IMR-90 (cell line): ENCODE measurements at regions not wholly inside any gene's neighbourhood (a gene's known extent, or its start where the extent isn't known, plus 50 kb on each side); places are given as distances from the start of the nearest gene placed in this dataset.

ENCODE experiments used
- ATAC-seq: fragments of 200-7000 bp; cut with Tn5 transposase; 2 replicates; pipeline ENCODE4 v1.9.1; 2020; ENCODE audit warnings: low read depth, mild to moderate bottlenecking, moderate library complexity
- BruUV-seq: library from RNA; stranded (reverse); fragments of 400-500 nt; replicated peaks from 2 replicates; lab custom pipeline; 2021; lab: Mats Ljungman, UMichigan
- CTCF ChIA-PET: fragments of 300-600 bp; formaldehyde crosslinking; extraction: SDS; loops from one replicate; lab custom pipeline; 2021; ENCODE audit warnings: antibody characterized with exemption; lab: Yijun Ruan, JAX
- POLR2A ChIA-PET: fragments of 300-600 bp; sonication (Branson Sonifier 250); formaldehyde crosslinking; loops from one replicate; lab custom pipeline; 2022; ENCODE audit warnings: antibody characterized with exemption; ENCODE audit not compliant: unreplicated experiment; lab: Charles Lee
- DNase-seq: peaks from one replicate; pipeline ENCODE4 v3.0.0; 2013
- H2AFZ ChIP-seq: replicated peaks from 2 replicates; pipeline ENCODE3; 2013; ENCODE audit warnings: low read length, mild to moderate bottlenecking; ENCODE audit not compliant: poor library complexity
- H2AK5ac ChIP-seq: 2 replicates; pipeline ENCODE4 v1.6.1; 2013; ENCODE audit warnings: low read depth, low read length, inconsistent platforms
- H2AK9ac ChIP-seq: replicated peaks from 2 replicates; pipeline ENCODE3; 2013; ENCODE audit warnings: mild to moderate bottlenecking, low read depth, low read length, moderate library complexity; ENCODE audit not compliant: poor library complexity
- H2BK120ac ChIP-seq: 2 replicates; pipeline ENCODE4 v1.6.1; 2013; ENCODE audit warnings: low read depth, low read length, inconsistent platforms
- H2BK15ac ChIP-seq: 3 replicates; pipeline ENCODE4 v1.6.1; 2013; ENCODE audit warnings: low read depth, low read length, inconsistent platforms
- H2BK20ac ChIP-seq: 2 replicates; pipeline ENCODE4 v1.6.1; 2013; ENCODE audit warnings: low read depth, mild to moderate bottlenecking, inconsistent platforms, low read length, moderate library complexity
- H2BK5ac ChIP-seq: 2 replicates; pipeline ENCODE4 v1.6.1; 2013; ENCODE audit warnings: mild to moderate bottlenecking, low read depth, low read length, inconsistent platforms; ENCODE audit not compliant: poor library complexity, severe bottlenecking
- H3K14ac ChIP-seq: replicated peaks from 2 replicates; pipeline ENCODE4 v1.6.1; 2013; ENCODE audit warnings: low read depth, low read length, inconsistent platforms
- H3K18ac ChIP-seq: 2 replicates; pipeline ENCODE4 v1.6.1; 2013; ENCODE audit warnings: low read depth, low read length, control low read depth
- H3K23ac ChIP-seq: 2 replicates; pipeline ENCODE4 v1.6.1; 2013; ENCODE audit warnings: low read depth, low read length, inconsistent platforms
- H3K27ac ChIP-seq: 2 replicates; pipeline ENCODE4 v1.5.1; 2013; ENCODE audit warnings: mild to moderate bottlenecking, control low read depth, low read length; ENCODE audit not compliant: insufficient read depth
- H3K27me3 ChIP-seq: 2 replicates; pipeline ENCODE4 v1.6.1; 2013; ENCODE audit warnings: low read length; ENCODE audit not compliant: control insufficient read depth, insufficient read depth
- H3K36me3 ChIP-seq: 2 replicates; pipeline ENCODE4 v1.6.1; 2013; ENCODE audit warnings: low read length, mixed read lengths; ENCODE audit not compliant: control insufficient read depth, insufficient read depth
- H3K4ac ChIP-seq: 2 replicates; pipeline ENCODE4 v1.6.1; 2013; ENCODE audit warnings: low read depth, low read length, inconsistent platforms
- H3K4me1 ChIP-seq: 2 replicates; pipeline ENCODE4 v1.6.1; 2013; ENCODE audit warnings: low read length, mixed read lengths; ENCODE audit not compliant: control insufficient read depth, insufficient read depth
- H3K4me2 ChIP-seq: 2 replicates; pipeline ENCODE4 v1.6.1; 2013; ENCODE audit warnings: low read depth, mild to moderate bottlenecking, control low read depth, low read length, moderate library complexity
- H3K4me3 ChIP-seq: 2 replicates; pipeline ENCODE4 v1.5.1; 2013; ENCODE audit warnings: low read depth, mild to moderate bottlenecking, control low read depth, low read length, moderate library complexity; ENCODE audit not compliant: insufficient read depth
- H3K56ac ChIP-seq: 2 replicates; pipeline ENCODE4 v1.6.1; 2013; ENCODE audit warnings: low read length, inconsistent platforms; ENCODE audit not compliant: insufficient read depth; ENCODE audit errors: extremely low read depth
- H3K79me1 ChIP-seq, 2 experiments: 2 replicates each; pipeline ENCODE4 v1.6.1; 2013; ENCODE audit warnings: low read length in 2 of 2, inconsistent platforms in 1 of 2, low read depth in 1 of 2
- H3K9ac ChIP-seq: 2 replicates; pipeline ENCODE4 v1.6.1; 2013; ENCODE audit warnings: low read depth, low read length, control low read depth
- H3K9me1 ChIP-seq: 2 replicates; pipeline ENCODE4 v1.6.1; 2013; ENCODE audit warnings: low read length, inconsistent platforms; ENCODE audit not compliant: insufficient read depth
- H3K9me3 ChIP-seq: 2 replicates; pipeline ENCODE4 v1.6.1; 2013; ENCODE audit warnings: low read length; ENCODE audit not compliant: control insufficient read depth, insufficient read depth
- H4K20me1 ChIP-seq: 2 replicates; pipeline ENCODE4 v1.6.1; 2013; ENCODE audit warnings: low read length, inconsistent platforms; ENCODE audit not compliant: insufficient read depth
- H4K5ac ChIP-seq: 2 replicates; pipeline ENCODE4 v1.6.1; 2013; ENCODE audit warnings: mild to moderate bottlenecking, low read depth, low read length, control low read depth
- H4K8ac ChIP-seq, 2 experiments: 2 replicates each; pipeline ENCODE4 v1.6.1; 2013; ENCODE audit warnings: low read depth in 2 of 2, low read length in 2 of 2, control low read depth in 1 of 2, inconsistent platforms in 1 of 2
- H4K91ac ChIP-seq: 2 replicates; pipeline ENCODE4 v1.6.1; 2013; ENCODE audit warnings: low read depth, low read length, inconsistent platforms; ENCODE audit not compliant: insufficient read depth
- BHLHE40 ChIP-seq: fragments of 150-350 bp; IDR thresholded peaks from 2 replicates; pipeline ENCODE4 v1.6.1; 2016; ENCODE audit warnings: mild to moderate bottlenecking, low read depth, low read length
- CEBPB ChIP-seq: IDR thresholded peaks from 2 replicates; pipeline ENCODE4 v1.6.1; 2012; ENCODE audit warnings: low read depth, low read length, improper control_type of control experiment
- CHD1 ChIP-seq: IDR thresholded peaks from 2 replicates; pipeline ENCODE4 v1.6.1; 2012; ENCODE audit warnings: low read depth, low read length, improper control_type of control experiment
- CTCF ChIP-seq: conservative IDR thresholded peaks from 2 replicates; pipeline ENCODE4 v1.5.1; 2012; ENCODE audit warnings: mild to moderate bottlenecking, low read depth, low read length, improper control_type of control experiment
- ELK1 ChIP-seq: fragments of 150-350 bp; IDR thresholded peaks from 2 replicates; pipeline ENCODE4 v1.6.1; 2016; ENCODE audit warnings: low read depth, mild to moderate bottlenecking, low read length, moderate library complexity, borderline replicate concordance
- FOS ChIP-seq: fragments of 150-350 bp; IDR thresholded peaks from 2 replicates; pipeline ENCODE4 v1.6.1; 2016; ENCODE audit warnings: low read depth, low read length
- MAFK ChIP-seq: IDR thresholded peaks from 2 replicates; pipeline ENCODE4 v1.6.1; 2012; ENCODE audit warnings: low read depth, low read length, improper control_type of control experiment
- MAZ ChIP-seq: IDR thresholded peaks from 2 replicates; pipeline ENCODE4 v1.6.1; 2012; ENCODE audit warnings: low read depth, mild to moderate bottlenecking, low read length, improper control_type of control experiment, moderate library complexity, borderline replicate concordance
- MXI1 ChIP-seq: IDR thresholded peaks from 2 replicates; pipeline ENCODE4 v1.6.1; 2012; ENCODE audit warnings: low read depth, mild to moderate bottlenecking, low read length, moderate library complexity, borderline replicate concordance
- NFE2L2 ChIP-seq: fragments of 150-350 bp; IDR thresholded peaks from 2 replicates; pipeline ENCODE4 v1.6.1; 2016; ENCODE audit warnings: low read depth, mild to moderate bottlenecking, low read length
- POLR2A ChIP-seq: IDR thresholded peaks from 2 replicates; pipeline ENCODE4 v1.6.1; 2012; ENCODE audit warnings: mild to moderate bottlenecking, low read depth, low read length
- RAD21 ChIP-seq: IDR thresholded peaks from 2 replicates; pipeline ENCODE4 v1.6.1; 2012; ENCODE audit warnings: low read length, improper control_type of control experiment
- RCOR1 ChIP-seq: IDR thresholded peaks from 2 replicates; pipeline ENCODE4 v1.6.1; 2012; ENCODE audit warnings: mild to moderate bottlenecking, low read length, improper control_type of control experiment; ENCODE audit not compliant: insufficient replicate concordance
- RFX5 ChIP-seq: IDR thresholded peaks from 2 replicates; pipeline ENCODE4 v1.8.0; 2012; ENCODE audit warnings: low read depth, mild to moderate bottlenecking, low read length, moderate library complexity
- SMC3 ChIP-seq: fragments of 150-350 bp; IDR thresholded peaks from 2 replicates; pipeline ENCODE4 v1.6.1; 2016; ENCODE audit warnings: low read depth, mild to moderate bottlenecking, antibody characterized with exemption, low read length, moderate library complexity
- USF2 ChIP-seq: fragments of 150-350 bp; IDR thresholded peaks from 2 replicates; pipeline ENCODE4 v1.6.1; 2017; ENCODE audit warnings: mild to moderate bottlenecking, antibody characterized with exemption, low read length, low read depth
- WGBS, 2 experiments: methylation state at CpG; one replicate each; pipeline versions ENCODE4 v1.1.5 to v1.1.7; 2013; ENCODE audit warnings: missing lambda C conversion rate in 2 of 2; ENCODE audit not compliant: insufficient read length in 1 of 2; ENCODE audit errors: extremely low coverage in 2 of 2; 5-methylcytosine and 5-hydroxymethylcytosine counted together
- dilution Hi-C: fragments of 300-500 bp; cut with HindIII; formaldehyde crosslinking; loops from one replicate; pipeline ENCODE4 v1.14.3; 2018; ENCODE audit warnings: low sequenced_read_pairs; ENCODE audit not compliant: unreplicated experiment
- in situ Hi-C: fragments of 300-500 bp; cut with MboI; formaldehyde crosslinking; loops from 3 replicates; pipeline ENCODE4 v1.14.3; 2019; ENCODE audit warnings: low sequenced_read_pairs, inconsistent platforms, mixed read lengths
- intact Hi-C: fragments of 100-400 bp; cut with micrococcal nuclease; formaldehyde crosslinking; loops from 2 replicates; pipeline ENCODE4 v1.10.0; 2022

- no peak overlapping the region for H2AFZ ChIP-seq
- no peak overlapping the region for H3K9ac ChIP-seq
- CTCF ChIA-PET, result interaction anchor here (0.6 kb wide), 1 partner anchor 24 kb away, joined by 4 read pairs; no protein-coding TSS in a partner anchor
- no peak overlapping the region for H2BK120ac ChIP-seq
- H3K4ac ChIP-seq, result no peak overlapping the region
- H2AK9ac ChIP-seq, result no peak overlapping the region
- DNase-seq, result no peak
- H4K8ac ChIP-seq, result no peak overlapping the region
- H3K23ac ChIP-seq, result no peak overlapping the region
- no peak overlapping the region for H3K18ac ChIP-seq
- H2BK20ac ChIP-seq, result no peak overlapping the region
- no peaks in the 10 kb centered on the region for H4K20me1 ChIP-seq
- BruUV-seq, result no TSS peak
- H3K4me2 ChIP-seq, result no peak overlapping the region
- no peak overlapping the region for H2AK5ac ChIP-seq
- H4K91ac ChIP-seq, result no peak overlapping the region
- H3K27ac ChIP-seq, result no peak overlapping the region
- intact Hi-C loops (no loop called here), dilution Hi-C loops (no loop called here), in situ Hi-C loops (no loop called here)
- H3K4me3 ChIP-seq, result no peak overlapping the region
- H3K9me1 ChIP-seq, result no peaks in the 10 kb centered on the region
- WGBS, 2 experiments, result no CpG with 5 or more reads among the region's 2 CpGs
- H3K27me3 ChIP-seq, result no peaks in the 10 kb centered on the region; the same call in 1 of the 2 replicates
- H3K79me1 ChIP-seq, result no peaks in the 10 kb centered on the region
- no peak for TF ChIP-seq NFE2L2
- no peak for TF ChIP-seq RCOR1
- TF ChIP-seq CTCF, result no peak
- no peak for TF ChIP-seq CHD1
- no peak for TF ChIP-seq BHLHE40
- no peak for TF ChIP-seq MAZ
- TF ChIP-seq POLR2A, result no peak
- TF ChIP-seq RAD21, result no peak
- TF ChIP-seq MXI1, result no peak
- TF ChIP-seq USF2, result no peak
- TF ChIP-seq MAFK, result no peak
- TF ChIP-seq CEBPB, result no peak
- no peak for TF ChIP-seq SMC3
- no peak for TF ChIP-seq RFX5
- no peak for TF ChIP-seq ELK1
- no peak for TF ChIP-seq FOS
- H3K36me3 ChIP-seq, result no peaks in the 10 kb centered on the region
- H2BK5ac ChIP-seq, result no peak overlapping the region
- H3K14ac ChIP-seq, result no peak overlapping the region
- POLR2A ChIA-PET, result no interaction called here
- H3K9me3 ChIP-seq, result no peaks in the 10 kb centered on the region
- no peak overlapping the region for H4K5ac ChIP-seq
- H3K4me1 ChIP-seq, result no peaks in the 10 kb centered on the region
- no peak for ATAC-seq
- H2BK15ac ChIP-seq, result no peak overlapping the region
- H3K56ac ChIP-seq, result no peak overlapping the region
These were observed 242.7 kb downstream of the PPP1R2C start for GRCh38 chrX:42535233-42535632.
